K562 (cell line): ENCODE measurements at regions not wholly inside any gene's neighbourhood (a gene's known extent, or its start where the extent isn't known, plus 50 kb on each side); places are given as distances from the start of the nearest gene placed in this dataset.

Experiments
- ATAC-seq: fragments of 200-7000 bp; cut with Tn5 transposase; 3 replicates; pipeline ENCODE4 v1.9.1; 2020; ENCODE audit warnings: moderate library complexity
- BruUV-seq: library from RNA; stranded (reverse); fragments of 400-500 nt; replicated peaks from 2 replicates; lab custom pipeline; 2021; lab: Mats Ljungman, UMichigan
- CTCF ChIA-PET: fragments of 300-600 bp; formaldehyde crosslinking; extraction: SDS; loops from one replicate; lab custom pipeline; 2021; ENCODE audit warnings: low intra/inter-chr PET ratio; lab: Yijun Ruan, JAX
- POLR2A ChIA-PET: fragments of 300-600, 350-650 bp; sonication (Branson Sonifier 250); formaldehyde crosslinking; extraction: SDS; loops from one replicate; lab custom pipeline; 2021; ENCODE audit warnings: antibody characterized with exemption, inconsistent platforms; lab: Yijun Ruan, JAX
- DNase-seq, 4 experiments: peaks; one replicate each; pipeline versions ENCODE4 v3.0.0 to v3.0.0-alpha.2; 2011 to 2018; ENCODE audit warnings: low spot score in 3 of 4, mixed read lengths in 3 of 4; ENCODE audit errors: extremely low read depth in 1 of 4
- FAIRE-seq: peaks from 2 replicates; lab custom pipeline; 2011; peaks lifted over from hg19 to GRCh38; lab: Jason Lieb, UNC
- H2AFZ ChIP-seq: 2 replicates; pipeline ENCODE4 v1.6.0; 2011; ENCODE audit warnings: low read depth, low read length, control low read depth, inconsistent platforms
- H3K27ac ChIP-seq: fragments of 200-600 bp; 3 replicates; pipeline ENCODE4 v1.8.0; 2011; ENCODE audit warnings: low read depth, mild to moderate bottlenecking, control low read depth, inconsistent platforms, low read length, moderate library complexity, mixed read lengths; ENCODE audit errors: extremely low read depth
- H3K27me3 ChIP-seq, 2 experiments: fragments of 300-600 bp in 1 of 2; 2 replicates in 1 of 2; 3 replicates in 1 of 2; pipeline versions ENCODE4 v1.6.0 to v1.8.0; 2011; ENCODE audit warnings: inconsistent platforms in 2 of 2, low read length in 2 of 2, mild to moderate bottlenecking in 1 of 2, mixed read lengths in 1 of 2, moderate library complexity in 1 of 2; ENCODE audit not compliant: control insufficient read depth in 2 of 2, insufficient read depth in 2 of 2
- H3K36me3 ChIP-seq: fragments of 300-600 bp; 3 replicates; pipeline ENCODE4 v1.8.0; 2011; ENCODE audit warnings: mild to moderate bottlenecking, low read length, inconsistent platforms; ENCODE audit not compliant: control insufficient read depth, insufficient read depth
- H3K4me1 ChIP-seq, 2 experiments: fragments of 200-600 bp in 1 of 2; replicated peaks in 1 of 2; 2 replicates in 1 of 2; 3 replicates in 1 of 2; pipeline versions ENCODE4 v1.5.1 to v1.8.0; 2011; ENCODE audit warnings: inconsistent platforms in 2 of 2, low read length in 2 of 2, mild to moderate bottlenecking in 1 of 2, mixed read lengths in 1 of 2, moderate library complexity in 1 of 2; ENCODE audit not compliant: control insufficient read depth in 2 of 2, insufficient read depth in 2 of 2
- H3K4me2 ChIP-seq: 2 replicates; pipeline ENCODE4 v1.6.1; 2011; ENCODE audit warnings: low read length, control low read depth, inconsistent platforms, mixed read lengths; ENCODE audit not compliant: insufficient read depth
- H3K4me3 ChIP-seq: fragments of 200-600 bp; sonication (generic), shearing (Covaris generic); 2 replicates; pipeline ENCODE4 v1.5.1; 2016; ENCODE audit warnings: control low read depth, inconsistent platforms
- H3K79me2 ChIP-seq: fragments of 200-600 bp; 3 replicates; pipeline ENCODE4 v1.8.0; 2011; ENCODE audit warnings: low read length, inconsistent platforms; ENCODE audit not compliant: control insufficient read depth, insufficient read depth
- H3K9ac ChIP-seq, 2 experiments: 2 replicates each; pipeline versions ENCODE4 v1.6.0 to v1.6.1; 2011; ENCODE audit warnings: low read depth in 2 of 2, low read length in 2 of 2, control low read depth in 1 of 2, inconsistent platforms in 1 of 2, mild to moderate bottlenecking in 1 of 2, mixed read lengths in 1 of 2; ENCODE audit not compliant: insufficient read depth in 1 of 2
- H3K9me1 ChIP-seq: one replicate; pipeline ENCODE4 v1.6.0; 2011; ENCODE audit warnings: inconsistent platforms, mild to moderate bottlenecking, low read length, moderate library complexity; ENCODE audit not compliant: control insufficient read depth, insufficient read depth
- H3K9me3 ChIP-seq: replicated peaks from 2 replicates; pipeline ENCODE4 v1.5.1; 2011; ENCODE audit warnings: low read depth, low read length, inconsistent platforms; ENCODE audit not compliant: control insufficient read depth, insufficient read depth
- H4K20me1 ChIP-seq: replicated peaks from 2 replicates; pipeline ENCODE4 v1.6.1; 2011; ENCODE audit warnings: low read length, inconsistent platforms, mixed read lengths; ENCODE audit not compliant: control insufficient read depth, insufficient read depth
- DMBX1 ChIP-seq: fragments of 250-450 bp; sonication (Bioruptor Pico); IDR thresholded peaks from 2 replicates; pipeline ENCODE4 v1.8.0; 2022; ENCODE audit warnings: inconsistent platforms, mild to moderate bottlenecking, moderate library complexity, borderline replicate concordance
- ETV5 ChIP-seq: sonication (generic); formaldehyde crosslinking; IDR thresholded peaks from 2 replicates; pipeline ENCODE4 v1.4.0; 2020; ENCODE audit warnings: low read depth, mild to moderate bottlenecking, missing genetic modification reagents
- KLF16 ChIP-seq: IDR thresholded peaks from 2 replicates; pipeline ENCODE4 v1.6.1; 2016; ENCODE audit warnings: antibody characterized with exemption
- MEF2D ChIP-seq: conservative IDR thresholded peaks from 2 replicates; pipeline ENCODE4 v1.6.1; 2016; ENCODE audit warnings: low read depth, missing genetic modification characterization, missing compliant biosample characterization
- MYBL2 ChIP-seq, 2 experiments: fragments of 450-650 bp in 1 of 2; sonication (generic) in 1 of 2; formaldehyde crosslinking in 1 of 2; IDR thresholded peaks; 2 replicates each; pipeline versions ENCODE4 v1.6.1 to v1.8.1; 2017 to 2022; ENCODE audit warnings: borderline replicate concordance in 1 of 2, inconsistent platforms in 1 of 2, low read depth in 1 of 2, mild to moderate bottlenecking in 1 of 2, missing genetic modification reagents in 1 of 2, moderate library complexity in 1 of 2
- NEUROD1 ChIP-seq: fragments of 150-350 bp; IDR thresholded peaks from 2 replicates; pipeline ENCODE4 v1.6.1; 2014; ENCODE audit warnings: borderline replicate concordance, low read length, low read depth; ENCODE audit not compliant: partially characterized antibody
- RFX5 ChIP-seq: IDR thresholded peaks from 2 replicates; pipeline ENCODE4 v1.6.1; 2011; ENCODE audit warnings: low read depth, mild to moderate bottlenecking, improper control_type of control experiment, low read length
- SRSF3 ChIP-seq: fragments of 200-400 bp; formaldehyde crosslinking; IDR thresholded peaks from 2 replicates; pipeline ENCODE4 v1.6.1; 2016; ENCODE audit warnings: mild to moderate bottlenecking, low read length, moderate library complexity; ENCODE audit not compliant: insufficient read depth
- TAF9B ChIP-seq: fragments of 450-650 bp; IDR thresholded peaks from 2 replicates; pipeline ENCODE4 v1.6.1; 2018; ENCODE audit warnings: mild to moderate bottlenecking; ENCODE audit not compliant: partially characterized antibody
- XRCC5 ChIP-seq: fragments of 200-400 bp; formaldehyde crosslinking; IDR thresholded peaks from 2 replicates; pipeline ENCODE4 v1.6.1; 2017; ENCODE audit warnings: low read depth, mild to moderate bottlenecking, low read length
- ZBTB8A ChIP-seq: fragments of 450-650 bp; IDR thresholded peaks from 2 replicates; pipeline ENCODE4 v1.6.1; 2018; ENCODE audit warnings: mild to moderate bottlenecking, moderate library complexity; ENCODE audit not compliant: partially characterized antibody
- ZNF140 ChIP-seq: fragments of 250-450 bp; sonication (Bioruptor Pico); IDR thresholded peaks from 2 replicates; pipeline ENCODE4 v1.8.0; 2021; ENCODE audit warnings: moderate library complexity, mild to moderate bottlenecking, inconsistent platforms
- ZNF165 ChIP-seq: fragments of 250-450 bp; sonication (Bioruptor Pico); IDR thresholded peaks from 2 replicates; pipeline ENCODE4 v1.4.0; 2020; ENCODE audit warnings: borderline replicate concordance
- ZNF408 ChIP-seq: fragments of 250-450 bp; sonication (Bioruptor Pico); IDR thresholded peaks from 2 replicates; pipeline ENCODE4 v1.4.0; 2020; ENCODE audit warnings: low read depth, mild to moderate bottlenecking, moderate library complexity
- ZNF75A ChIP-seq: fragments of 450-650 bp; formaldehyde crosslinking; IDR thresholded peaks from 2 replicates; pipeline ENCODE4 v1.4.0; 2020; ENCODE audit warnings: mild to moderate bottlenecking
- ZNF76 ChIP-seq: fragments of 250-450 bp; sonication (Bioruptor Pico); IDR thresholded peaks from 2 replicates; pipeline ENCODE4 v1.4.0; 2020; ENCODE audit warnings: mild to moderate bottlenecking, moderate library complexity, borderline replicate concordance
- WGBS: fragments of 100-300 bp; shearing (Covaris generic); methylation state at CpG from one replicate; pipeline ENCODE4 v1.1.6; 2016; ENCODE audit warnings: low coverage, mixed read lengths; ENCODE audit not compliant: insufficient coverage; ENCODE audit errors: missing lambda C conversion rate; 5-methylcytosine and 5-hydroxymethylcytosine counted together
- in situ Hi-C: fragments of 300-500 bp; cut with MboI; formaldehyde crosslinking; loops from 4 replicates; pipeline ENCODE4 v1.15.0; 2018; ENCODE audit warnings: inconsistent platforms, mixed read lengths
- intact Hi-C: fragments of 100-400 bp; cut with micrococcal nuclease; formaldehyde crosslinking; loops from 2 replicates; pipeline ENCODE4 v1.14.2; 2022
- TF ChIP-seq, protein P1 (sequence below), 2 experiments: fragments of 450-650 bp; conservative IDR thresholded peaks; 2 replicates each; pipeline ENCODE4 v1.6.1; 2017; ENCODE audit warnings: mild to moderate bottlenecking in 2 of 2, moderate library complexity in 2 of 2
- TF ChIP-seq, protein P2 (sequence below): sonication (generic); formaldehyde crosslinking; IDR thresholded peaks from 2 replicates; pipeline ENCODE4 v1.8.0; 2022; ENCODE audit warnings: mild to moderate bottlenecking, missing genetic modification reagents

DNA sequence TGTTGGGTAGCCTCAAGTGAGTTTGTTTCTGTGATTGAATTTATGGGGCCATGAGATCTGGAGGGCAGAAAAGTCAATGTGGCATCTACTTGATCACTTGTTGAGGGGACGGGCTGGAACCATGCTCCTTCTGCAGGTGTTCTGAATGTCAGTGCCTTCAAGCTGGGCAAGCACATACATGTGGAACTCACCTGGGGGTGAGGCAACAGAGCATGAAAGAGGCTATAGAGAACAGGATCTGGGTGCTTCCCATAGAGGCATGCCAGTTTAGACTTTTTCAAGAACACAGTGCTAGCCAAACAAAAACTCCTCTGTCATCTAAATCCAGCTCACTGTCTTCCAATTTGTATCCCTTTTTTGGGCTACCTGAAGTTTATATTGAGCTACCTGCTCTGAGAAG, 77.8 kb upstream of the SLC35B3 start:
- Histone ChIP-seq H3K36me3 (no peaks in the 10 kb centered on the region), H3K9me1 (no peaks in the 10 kb centered on the region), H3K79me2 (no peaks in the 10 kb centered on the region), H3K4me3 (no peak overlapping the region), H3K9me3 (no peaks in the 10 kb centered on the region; the same call in 1 of the 2 replicates), H3K9ac (no peak overlapping the region), H3K27me3 (no peaks in the 10 kb centered on the region), H4K20me1 (no peaks in the 10 kb centered on the region), H3K4me2 (no peak overlapping the region), H3K4me1 (no peaks in the 10 kb centered on the region), H3K27ac (no peak overlapping the region), H2AFZ (no peak overlapping the region)
- 0% methylated on average over 1 of the region's 1 CpG for WGBS
- ChIA-PET POLR2A (no interaction called here), CTCF (no interaction called here)
- TF ChIP-seq, protein P1, sequence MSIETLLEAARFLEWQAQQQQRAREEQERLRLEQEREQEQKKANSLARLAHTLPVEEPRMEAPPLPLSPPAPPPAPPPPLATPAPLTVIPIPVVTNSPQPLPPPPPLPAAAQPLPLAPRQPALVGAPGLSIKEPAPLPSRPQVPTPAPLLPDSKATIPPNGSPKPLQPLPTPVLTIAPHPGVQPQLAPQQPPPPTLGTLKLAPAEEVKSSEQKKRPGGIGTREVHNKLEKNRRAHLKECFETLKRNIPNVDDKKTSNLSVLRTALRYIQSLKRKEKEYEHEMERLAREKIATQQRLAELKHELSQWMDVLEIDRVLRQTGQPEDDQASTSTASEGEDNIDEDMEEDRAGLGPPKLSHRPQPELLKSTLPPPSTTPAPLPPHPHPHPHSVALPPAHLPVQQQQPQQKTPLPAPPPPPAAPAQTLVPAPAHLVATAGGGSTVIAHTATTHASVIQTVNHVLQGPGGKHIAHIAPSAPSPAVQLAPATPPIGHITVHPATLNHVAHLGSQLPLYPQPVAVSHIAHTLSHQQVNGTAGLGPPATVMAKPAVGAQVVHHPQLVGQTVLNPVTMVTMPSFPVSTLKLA (conservative IDR thresholded peaks at IDR 0.05), result no peak
- no peak for TF ChIP-seq DMBX1 (CRISPR knock-in tag)
- no peak for TF ChIP-seq MEF2D (tag)
- no peak for TF ChIP-seq KLF16
- no peak for TF ChIP-seq ZNF140 (CRISPR knock-in tag)
- TF ChIP-seq SRSF3, result no peak
- no peak for TF ChIP-seq ZNF75A (CRISPR knock-in tag)
- TF ChIP-seq ZNF165 (CRISPR knock-in tag), result no peak
- no peak for TF ChIP-seq XRCC5
- TF ChIP-seq, protein P2, sequence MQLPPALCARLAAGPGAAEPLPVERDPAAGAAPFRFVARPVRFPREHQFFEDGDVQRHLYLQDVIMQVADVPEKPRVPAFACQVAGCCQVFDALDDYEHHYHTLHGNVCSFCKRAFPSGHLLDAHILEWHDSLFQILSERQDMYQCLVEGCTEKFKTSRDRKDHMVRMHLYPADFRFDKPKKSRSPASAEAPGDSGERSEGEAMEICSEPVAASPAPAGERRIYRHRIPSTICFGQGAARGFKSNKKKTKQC (CRISPR knock-in tag), result no peak
- no peak for TF ChIP-seq ETV5 (CRISPR knock-in tag)
- TF ChIP-seq ZNF76 (CRISPR knock-in tag), result no peak
- TF ChIP-seq RFX5, result no peak
- no peak for TF ChIP-seq NEUROD1
- TF ChIP-seq MYBL2 (IDR thresholded peaks at IDR 0.05; ENCODE audit: low read depth), result no peak
- no peak for TF ChIP-seq MYBL2 (CRISPR knock-in tag; IDR thresholded peaks at IDR 0.05; ENCODE audit: borderline replicate concordance)
- TF ChIP-seq ZBTB8A, result no peak
- no peak for TF ChIP-seq TAF9B
- TF ChIP-seq ZNF408 (CRISPR knock-in tag), result no peak
- intact Hi-C loops, result no loop called here
- BruUV-seq, result no TSS peak
- in situ Hi-C loops, result no loop called here
- FAIRE-seq (no peak), ATAC-seq (no peak), DNase-seq (no peak)
